Hematopoietic multipotent progenitor cell treated with erythropoietin and hydrocortisone succinate and interleukin-3 and kit ligand, for 4 days (in vitro differentiated cells): ENCODE measurements at regions not wholly inside any gene's neighbourhood (a gene's known extent, or its start where the extent isn't known, plus 50 kb on each side); places are given as distances from the start of the nearest gene placed in this dataset.

ENCODE experiments used
- DNase-seq: peaks from one replicate; pipeline ENCODE4 v3.0.0-alpha.2; 2015

DNA sequence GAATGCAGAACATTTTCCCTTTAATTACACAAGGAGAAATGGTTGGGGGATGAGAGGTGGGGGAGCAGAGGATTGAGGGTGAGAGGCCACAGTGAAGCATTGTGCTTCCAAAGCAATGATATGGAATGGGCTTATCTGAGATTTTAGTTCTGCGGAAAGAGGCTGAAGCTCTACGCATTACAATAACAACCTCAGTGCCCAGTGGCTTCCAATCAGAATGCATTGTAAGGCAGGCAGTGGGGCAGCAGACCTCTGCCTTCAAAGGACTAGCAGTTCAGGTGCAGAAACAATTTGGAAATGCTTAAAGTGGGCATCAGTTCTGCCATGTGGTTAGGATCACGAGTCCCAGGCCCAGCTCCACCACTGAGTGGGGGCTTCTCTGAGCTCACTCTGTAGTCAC lies 251.0 kb upstream of the ZMIZ1 start:
- no peak for DNase-seq

DNA sequence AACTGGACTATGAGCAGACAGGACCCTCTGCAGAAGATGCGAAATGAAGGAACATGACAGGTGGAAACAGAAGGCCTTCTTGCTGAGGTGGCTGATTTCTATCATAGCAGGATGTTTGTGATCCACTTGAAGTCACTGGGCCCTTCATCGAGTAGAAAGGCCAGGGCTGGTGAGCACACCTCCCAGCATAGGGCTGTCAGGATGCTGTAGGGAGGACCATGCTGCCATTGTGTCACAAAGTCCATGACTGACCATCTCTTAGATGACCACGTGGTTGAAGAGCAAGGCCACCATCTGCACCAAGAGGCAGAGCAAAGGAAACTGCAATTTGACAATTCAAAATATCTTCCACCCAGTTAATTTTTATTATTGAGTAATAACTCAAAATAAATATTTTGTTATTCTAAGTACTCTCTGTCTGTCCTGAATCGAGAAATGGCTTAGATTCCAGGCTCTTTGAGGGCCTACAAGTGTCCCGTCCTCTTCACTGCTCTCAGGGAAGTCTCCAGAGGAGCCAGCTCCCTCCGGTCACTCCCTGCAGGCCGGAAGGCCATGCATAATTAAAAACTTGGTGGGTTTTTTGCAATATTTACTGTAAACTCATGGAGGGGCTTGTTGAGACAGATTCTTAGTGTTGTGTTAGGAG lies 249.3 kb upstream of the ZMIZ1 start:
- no peak for DNase-seq

DNA sequence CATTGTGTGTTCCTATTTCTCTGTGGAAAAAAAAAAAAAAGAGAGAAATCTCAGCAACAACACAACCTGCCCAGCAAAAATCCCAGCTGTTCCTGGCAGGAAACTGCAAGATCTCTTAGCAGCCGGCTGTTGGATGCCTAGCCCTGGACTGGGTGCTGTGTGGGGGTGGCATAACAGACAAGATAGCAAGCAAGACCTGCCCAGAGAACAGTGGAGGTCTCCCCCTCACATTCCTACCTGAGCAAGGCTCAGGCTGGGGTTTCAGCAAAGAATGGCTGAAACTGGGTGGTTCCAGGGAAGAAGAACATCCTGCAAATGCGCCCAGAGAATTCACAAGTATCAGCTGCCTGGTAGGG lies 248.8 kb upstream of the ZMIZ1 start:
- DNase-seq: no peak

DNA sequence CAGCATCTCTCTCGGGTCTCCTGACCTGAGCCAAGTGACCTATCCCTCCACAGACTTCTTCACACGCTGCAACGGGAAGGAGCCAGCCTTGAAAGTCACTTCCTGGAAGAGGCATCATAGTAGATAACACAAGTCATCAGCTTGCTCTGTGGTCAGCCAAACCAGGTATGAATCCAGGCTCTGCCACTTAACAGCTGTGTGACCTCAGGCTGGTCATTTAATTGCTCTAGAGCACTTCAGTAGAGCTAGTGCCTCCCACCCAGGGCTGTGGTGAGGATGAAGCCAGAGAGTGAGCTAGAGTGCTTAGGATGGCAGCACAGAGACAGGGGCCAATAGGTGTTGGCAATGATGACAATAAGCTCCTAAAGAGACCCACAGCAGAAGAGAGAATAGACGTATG lies 247.7 kb upstream of the ZMIZ1 start:
- no peak for DNase-seq

DNA sequence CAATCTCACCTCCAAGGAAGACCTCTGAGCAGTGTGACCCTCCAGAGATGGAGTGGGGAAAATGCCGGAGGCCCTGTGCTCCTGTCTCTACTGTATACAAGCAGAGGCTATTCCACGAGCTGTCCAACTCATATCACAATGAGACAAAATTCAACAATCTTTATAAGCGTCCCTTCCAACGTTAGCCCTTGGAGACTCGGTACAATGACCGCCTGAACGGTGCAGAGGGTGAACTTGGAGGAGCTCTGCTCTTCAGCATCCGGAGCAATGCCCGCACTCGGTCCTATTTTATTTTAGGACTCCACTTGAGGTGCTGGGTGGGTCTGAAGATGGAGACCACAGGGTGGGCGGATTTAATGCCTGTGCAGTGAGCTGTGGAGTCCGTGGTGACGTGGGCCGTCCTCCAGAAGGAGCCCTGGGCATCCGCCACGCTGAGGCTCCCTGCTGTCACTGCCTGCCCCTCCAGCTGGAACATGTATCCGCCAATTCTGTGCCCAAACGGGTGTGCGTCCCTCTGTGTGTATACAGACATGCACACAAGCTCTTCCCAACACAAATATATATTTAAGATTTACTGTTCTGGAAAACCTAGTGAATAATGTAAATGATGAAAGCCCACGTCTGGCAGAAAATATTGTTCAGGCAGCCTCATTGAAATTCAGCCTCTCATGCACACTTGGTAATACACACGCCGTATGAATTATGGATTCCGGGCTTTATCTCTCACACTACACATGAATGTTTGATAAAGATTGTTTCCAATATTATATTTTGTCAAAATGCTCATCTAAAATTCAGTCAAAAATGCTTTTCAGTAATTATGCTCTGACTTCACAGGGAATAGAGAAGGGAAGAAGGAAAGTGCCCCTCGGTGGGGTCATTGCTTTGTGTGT lies 239.9 kb upstream of the ZMIZ1 start:
- DNase-seq: no peak

DNA sequence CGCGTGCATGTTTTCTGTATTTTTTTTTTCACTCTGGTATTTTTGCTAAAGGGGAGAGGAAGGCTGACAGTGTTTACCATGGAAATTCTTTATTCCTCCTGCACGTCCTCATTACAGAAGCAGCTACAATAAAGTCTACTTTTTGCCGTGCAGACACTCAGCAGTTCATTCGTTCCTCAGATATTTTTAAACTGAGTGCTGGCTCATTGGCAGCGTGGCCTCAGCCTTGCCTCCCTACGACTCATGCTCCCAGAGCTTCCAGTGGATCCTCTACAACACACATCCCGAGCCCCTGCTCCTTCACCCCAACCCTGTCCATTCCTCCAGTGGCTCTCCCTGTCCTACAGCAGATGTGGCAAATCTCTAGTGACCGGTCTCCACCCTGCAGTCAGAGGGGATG lies 239.2 kb upstream of the ZMIZ1 start:
- DNase-seq: no peak

DNA sequence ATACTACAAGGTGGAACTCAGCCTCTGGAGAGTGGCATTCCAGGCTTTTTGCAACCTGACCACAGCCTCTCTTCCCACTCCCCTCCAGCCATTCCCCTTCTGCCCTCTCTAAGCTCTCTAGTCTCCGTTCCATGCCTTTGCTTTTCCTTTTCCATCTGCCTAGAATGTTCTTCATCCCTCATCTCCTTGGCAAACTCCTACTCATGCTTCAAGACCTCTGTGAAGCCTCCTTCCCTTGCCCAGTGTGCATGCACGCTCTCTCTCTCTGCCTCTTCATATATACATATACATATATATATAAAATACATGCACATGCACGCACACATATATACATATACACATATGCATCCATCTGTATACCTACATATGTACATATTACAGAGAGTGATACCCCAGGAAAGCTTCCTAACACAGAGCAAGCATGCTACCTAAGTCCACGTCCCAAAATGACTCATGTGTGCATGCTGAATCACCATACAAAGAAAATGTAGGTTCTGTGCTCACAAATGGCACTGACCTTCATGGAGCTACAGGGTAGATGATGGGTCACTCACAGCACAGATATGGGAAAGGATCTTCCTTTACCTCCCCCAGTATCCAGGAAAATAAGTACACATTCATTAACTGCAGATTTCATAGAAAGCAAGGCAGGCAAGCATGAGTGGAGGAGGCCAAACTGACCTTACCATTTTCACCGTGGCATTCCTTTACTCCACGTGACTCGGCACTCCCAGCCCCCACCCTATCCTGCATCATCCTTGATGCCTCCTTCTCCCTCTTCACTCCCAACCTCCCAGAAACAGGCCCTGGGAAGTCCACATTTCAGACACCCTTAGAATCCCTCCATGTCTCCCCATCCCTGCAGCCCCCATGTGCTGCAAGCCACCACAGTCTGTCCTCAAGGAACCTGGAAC lies 238.4 kb upstream of the ZMIZ1 start:
- no peak for DNase-seq

DNA sequence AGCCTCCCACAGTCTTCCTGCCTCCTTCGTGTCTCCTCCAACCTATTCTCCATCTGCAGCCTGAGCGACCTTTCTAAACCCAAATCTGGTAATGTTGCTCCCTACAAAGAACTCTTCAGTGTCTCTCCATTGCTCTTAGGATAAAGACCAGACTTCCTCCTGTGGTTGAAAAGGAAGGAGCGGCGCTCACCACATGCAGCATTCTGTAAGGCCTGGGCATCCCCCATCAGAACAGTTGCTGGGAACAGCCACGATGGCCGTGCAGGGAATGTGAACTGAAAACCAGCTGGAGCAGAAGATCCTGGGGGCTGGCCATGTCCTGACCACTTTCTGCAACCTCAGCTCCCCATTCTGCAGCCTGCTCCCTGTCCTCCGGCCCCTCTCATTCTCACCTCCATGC lies 237.8 kb upstream of the ZMIZ1 start:
- peak; percentile 57 for DNase-seq

DNA sequence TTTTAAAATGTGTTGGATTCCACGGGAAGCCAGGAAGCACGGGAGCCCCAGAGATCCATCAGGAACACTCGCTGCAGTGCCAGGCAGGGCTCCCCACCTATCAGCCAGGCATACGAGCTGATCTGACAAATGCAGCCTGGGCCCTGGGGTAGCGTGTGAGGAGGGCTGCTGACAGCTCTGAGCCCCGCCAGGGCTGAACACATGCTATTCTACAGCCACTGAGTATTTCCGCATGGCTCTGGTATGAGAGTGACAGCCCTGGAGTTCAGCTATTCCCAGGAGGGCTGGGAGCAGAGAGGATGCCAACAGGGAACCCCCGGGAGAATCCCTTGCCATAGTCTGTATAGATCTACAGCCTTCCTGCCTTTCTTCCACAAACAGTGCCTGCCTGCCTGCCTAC lies 237.3 kb upstream of the ZMIZ1 start:
- no peak for DNase-seq

DNA sequence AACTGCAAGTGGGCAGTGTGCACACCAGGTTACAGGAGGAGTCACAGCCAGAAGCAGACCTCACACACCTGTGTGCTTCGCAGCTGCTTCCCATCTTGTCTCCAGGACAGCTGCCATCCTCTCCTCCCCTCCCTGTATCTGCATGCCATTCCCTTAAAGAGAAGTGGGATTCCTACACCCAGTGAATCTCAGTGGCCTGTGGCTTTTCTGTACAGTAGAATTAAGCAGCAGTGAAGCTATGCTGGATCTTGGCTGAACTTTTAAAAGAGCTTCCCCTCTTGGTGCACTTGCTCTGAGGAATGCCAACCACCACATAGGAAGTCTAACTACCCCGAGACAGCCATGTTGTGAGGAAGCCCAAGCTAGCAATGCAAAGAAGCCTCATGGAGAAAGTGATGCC lies 236.5 kb upstream of the ZMIZ1 start:
- DNase-seq: no peak

DNA sequence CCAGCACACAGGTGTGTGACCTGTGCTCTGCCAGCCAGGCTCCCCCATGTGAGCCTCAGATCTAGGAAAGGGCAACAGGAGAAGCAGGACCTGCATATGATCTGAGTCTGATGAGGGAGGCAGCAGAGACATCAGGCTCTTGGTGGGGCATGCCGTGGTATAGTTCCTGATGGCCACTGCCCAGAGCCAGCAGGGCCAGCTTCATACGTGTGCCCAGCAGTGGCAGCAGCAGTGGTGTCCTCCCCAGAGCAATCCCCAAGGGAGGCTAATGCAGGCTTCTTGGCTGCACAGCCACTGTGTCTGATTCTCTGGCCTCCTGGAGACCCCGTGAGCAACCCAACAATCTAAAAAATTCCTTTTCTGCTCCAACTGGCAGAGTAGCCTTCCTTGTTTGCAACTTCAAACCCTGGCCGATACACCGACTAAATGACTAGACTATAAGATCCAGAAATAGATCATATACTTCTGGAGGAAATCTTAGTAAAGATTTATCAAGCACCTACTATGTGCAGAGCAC lies 230.6 kb upstream of the ZMIZ1 start:
- no peak for DNase-seq

DNA sequence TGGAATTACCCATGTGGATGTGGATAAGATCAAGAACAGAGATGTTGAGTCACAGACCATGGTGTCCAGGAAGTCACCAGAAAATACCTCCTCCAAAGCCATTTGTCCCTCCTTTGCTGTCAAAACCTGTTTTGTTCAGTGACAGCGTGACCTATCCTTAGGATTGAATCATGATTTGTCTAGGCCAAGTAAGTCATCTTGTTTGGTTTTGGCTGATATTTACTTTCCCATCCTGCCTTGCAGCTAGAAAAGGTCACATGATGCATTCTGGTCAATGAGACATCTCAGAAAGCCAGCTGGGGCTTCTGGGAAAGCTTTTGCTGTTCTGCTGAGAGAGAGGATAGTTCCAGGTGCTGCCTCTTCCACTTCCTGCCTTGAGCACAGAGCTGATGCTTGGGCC lies 225.3 kb upstream of the ZMIZ1 start:
- no peak for DNase-seq

DNA sequence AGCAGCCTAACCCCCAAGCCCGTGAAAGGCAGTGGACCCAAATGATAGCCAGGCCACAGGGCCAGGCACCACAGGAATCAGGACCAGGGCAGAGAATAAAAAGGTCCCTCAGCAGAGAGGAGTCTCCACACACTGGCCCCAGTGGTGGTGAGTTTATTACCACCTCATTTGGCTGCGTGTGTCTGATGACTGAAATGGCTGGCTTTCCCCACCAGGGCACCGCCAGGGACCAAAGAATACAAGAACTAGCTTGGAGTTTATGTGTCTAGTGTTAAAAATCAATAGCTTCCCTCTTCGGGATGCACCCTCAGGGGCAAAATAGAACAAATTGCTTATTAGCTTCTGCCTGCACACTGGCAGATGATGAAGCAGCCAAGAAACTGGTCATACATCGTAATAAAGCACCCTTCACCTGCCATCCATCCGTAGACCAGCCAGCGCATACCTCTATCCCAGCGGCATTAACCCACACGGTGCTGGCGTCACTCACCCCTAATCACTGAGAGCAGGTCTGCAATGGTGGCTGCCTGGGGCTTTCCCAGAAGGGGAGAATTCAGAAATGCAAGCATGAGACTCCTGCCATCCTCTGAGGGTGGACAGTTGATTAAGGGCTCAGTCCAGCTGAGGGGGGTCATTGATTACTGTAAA lies 223.7 kb upstream of the ZMIZ1 start:
- peak; percentile 22 for DNase-seq

DNA sequence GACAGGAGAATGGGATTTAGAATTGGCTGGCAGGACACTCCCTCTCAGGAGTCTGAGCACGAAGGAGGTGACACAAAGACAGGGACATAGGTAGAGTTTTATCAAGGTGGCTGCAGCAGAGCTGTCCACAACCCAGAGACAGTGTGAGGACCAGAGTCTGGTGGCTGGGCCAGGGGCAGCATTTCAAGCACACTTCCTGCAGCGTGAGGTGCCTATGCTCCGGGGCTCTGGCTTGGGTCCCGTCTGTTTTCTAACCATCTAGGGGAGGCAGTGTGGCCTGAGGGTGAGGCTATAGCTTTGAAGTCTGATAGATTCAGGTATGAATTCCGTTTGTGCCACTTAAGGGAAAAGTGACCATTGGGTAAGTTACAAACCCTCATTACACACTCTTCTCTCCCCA lies 222.7 kb upstream of the ZMIZ1 start:
- no peak for DNase-seq

DNA sequence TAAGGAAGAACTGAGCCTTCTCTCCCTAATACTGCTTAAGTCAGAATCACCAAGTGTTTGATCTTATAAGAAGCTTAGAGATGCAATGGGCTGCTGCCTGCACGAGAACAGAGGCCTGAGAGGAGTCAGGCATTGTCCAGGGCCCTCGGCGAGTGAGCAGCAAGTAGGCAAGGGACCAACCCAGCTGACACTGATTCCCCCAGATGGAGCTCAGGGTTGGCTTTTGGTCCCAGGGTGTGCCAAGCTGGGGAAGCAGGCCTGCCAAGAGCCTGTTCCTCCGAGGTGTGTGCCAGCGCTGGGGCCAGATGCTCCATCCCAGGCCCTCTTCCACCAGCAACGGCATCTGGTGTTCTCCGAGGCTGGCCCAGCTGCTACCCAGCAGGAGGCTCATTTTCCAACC lies 222.0 kb upstream of the ZMIZ1 start:
- no peak for DNase-seq

DNA sequence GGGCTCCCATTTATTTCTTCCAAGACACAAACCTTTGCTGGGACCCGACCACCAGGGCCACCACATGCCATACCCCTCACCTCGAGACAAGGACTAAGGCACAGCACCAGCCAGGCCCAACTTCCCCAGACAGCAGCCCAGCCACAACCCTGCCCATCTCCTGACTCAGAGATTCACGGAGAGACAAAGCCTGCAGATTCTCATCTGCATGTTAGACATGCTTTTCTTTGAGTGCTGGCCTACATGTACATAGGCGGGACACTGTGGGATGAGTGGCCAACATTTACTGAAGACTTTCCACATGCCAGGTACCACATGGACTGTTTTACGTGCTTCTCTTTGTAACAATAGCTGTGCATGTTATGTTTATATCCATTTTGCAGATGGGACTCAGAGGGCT lies 221.3 kb upstream of the ZMIZ1 start:
- DNase-seq: no peak

DNA sequence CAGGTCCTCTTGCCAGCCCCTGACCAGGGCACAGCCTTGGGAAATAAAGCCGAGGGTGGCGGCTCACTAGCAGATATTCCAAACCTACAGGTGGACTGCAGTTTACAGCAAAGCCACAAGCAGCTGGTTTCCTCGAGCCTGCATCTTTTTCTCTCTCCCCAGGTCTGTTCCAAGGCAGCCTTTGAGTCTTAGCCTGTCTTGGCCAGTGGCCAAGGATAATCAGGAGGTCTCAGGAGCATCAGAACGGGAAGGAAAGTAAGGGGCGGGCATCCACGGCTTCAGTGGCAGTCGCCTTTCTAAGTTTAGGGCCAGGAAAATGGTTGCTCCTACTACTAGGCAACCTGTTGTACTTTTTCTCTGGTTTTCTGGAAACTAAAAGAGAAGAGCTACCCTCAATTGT lies 219.7 kb upstream of the ZMIZ1 start:
- no peak for DNase-seq

DNA sequence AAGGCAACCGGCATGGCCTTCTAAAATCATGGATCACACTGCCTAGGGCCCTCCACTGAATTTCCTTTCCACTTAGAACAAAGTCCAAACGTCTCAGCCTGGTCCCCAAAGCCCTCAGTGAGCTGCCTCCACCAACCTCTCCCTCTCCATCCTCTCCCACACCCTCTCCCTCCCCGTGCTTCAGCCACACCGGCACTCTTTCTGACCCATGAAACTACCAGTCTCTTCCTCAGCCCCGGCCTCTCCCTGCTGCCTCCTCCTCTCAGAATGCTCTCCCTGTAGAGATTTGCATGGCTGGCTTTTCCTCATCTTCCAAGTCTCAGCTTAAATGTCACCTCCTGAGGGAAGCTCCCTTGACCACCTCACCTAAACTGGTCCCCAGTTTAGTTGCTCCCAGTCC lies 219.0 kb upstream of the ZMIZ1 start:
- DNase-seq: no peak

DNA sequence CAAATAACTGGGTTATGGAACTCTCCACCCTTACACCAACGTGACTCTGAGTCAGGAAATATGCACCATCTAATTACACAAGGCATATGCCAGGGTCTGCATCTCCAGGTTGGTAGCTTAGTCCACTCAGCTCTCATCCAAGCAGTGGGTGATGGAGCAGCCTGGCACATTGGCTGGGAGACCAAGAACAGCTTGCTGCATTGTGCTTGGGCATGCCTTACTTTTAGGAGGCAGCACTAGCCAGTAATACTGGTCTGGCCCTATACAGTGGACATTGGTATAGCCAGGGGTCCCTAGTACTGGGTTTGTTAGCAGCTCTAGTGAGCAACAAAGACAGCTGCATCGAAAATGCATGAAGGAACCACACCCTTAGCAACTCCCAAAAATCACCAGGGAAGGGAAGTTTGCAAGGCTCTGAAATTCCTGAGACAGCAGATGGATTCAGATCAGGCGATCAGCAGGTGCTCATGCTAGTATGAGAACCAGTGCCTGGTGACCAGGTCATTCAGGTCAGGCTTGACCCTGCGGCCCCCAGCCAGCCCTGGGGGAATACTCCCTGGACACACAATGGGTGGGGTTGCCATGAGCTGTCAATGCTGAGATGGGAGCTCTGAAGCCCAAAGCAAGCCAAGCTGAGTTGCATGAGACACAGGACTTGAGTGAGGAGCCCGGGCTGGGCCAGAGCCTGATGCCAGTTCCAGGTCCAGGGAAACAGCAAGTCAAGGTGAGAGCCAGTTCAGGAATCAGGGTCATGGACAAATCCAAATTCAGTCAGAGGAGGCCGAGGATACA lies 217.9 kb upstream of the ZMIZ1 start:
- no peak for DNase-seq

DNA sequence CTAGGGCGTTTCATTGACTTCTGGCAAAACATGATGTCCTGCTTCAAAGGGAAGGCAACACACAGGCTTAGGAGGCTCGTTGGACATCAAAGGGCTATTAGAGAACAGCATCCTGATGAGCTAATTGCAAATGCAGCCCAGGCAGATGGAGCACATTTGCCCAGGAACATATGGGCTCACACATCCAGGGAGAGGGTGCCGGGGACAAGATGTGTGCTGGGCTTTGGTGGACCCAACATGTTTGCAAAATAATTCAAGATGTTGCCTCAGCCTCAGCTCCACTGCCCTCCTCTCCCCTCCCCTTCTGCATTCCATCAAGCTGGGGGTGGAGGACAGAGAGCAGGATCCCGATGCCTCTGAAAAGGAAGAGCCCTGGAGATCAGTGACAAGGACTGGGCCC lies 217.1 kb upstream of the ZMIZ1 start:
- DNase-seq: no peak

DNA sequence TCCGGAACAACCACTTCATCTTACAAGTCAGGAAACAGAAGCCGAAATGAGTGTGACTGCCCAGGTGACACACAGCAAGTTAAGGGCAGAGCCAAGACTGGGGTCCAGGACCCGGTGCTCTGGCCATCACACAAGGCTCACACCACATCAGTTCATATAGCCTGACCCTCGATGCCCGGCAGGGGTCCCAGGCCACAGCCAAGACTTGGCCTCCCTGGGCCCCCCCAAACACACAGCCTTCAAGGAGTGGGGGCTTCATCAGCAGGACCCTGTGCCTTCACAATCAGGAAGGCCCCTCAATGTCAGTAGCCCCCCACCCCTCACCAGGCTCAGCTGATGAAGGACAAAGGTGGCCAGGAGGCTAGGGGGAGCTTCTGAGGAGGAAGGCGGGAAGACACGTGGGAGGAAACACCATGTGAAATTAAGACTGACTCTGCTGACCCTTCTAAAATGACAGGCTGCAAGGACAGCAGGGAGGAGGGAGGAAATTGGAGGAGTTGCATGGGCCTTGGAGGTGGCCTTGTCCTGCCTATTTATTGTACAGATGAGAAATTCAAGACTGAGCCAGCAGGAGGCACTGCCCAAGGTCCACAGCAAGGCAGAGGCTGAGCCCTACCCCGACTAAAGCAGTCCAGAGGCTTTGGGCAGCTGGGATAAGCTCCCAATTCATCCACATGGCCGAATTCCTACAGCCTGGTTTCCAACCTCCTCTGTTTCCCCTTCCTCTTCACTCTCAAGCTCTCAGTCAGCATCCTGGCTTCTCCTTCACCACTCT lies 216.1 kb upstream of the ZMIZ1 start:
- peak; percentile 13 for DNase-seq
